OCI-LY1 (cell line): ENCODE measurements at regions not wholly inside any gene's neighbourhood (a gene's known extent, or its start where the extent isn't known, plus 50 kb on each side); places are given as distances from the start of the nearest gene placed in this dataset.

ENCODE experiments used
- H2AFZ ChIP-seq: fragments of 200-600 bp; sonication (generic), shearing (Covaris generic); 2 replicates; pipeline ENCODE4 v1.6.0; 2014; ENCODE audit warnings: antibody characterized with exemption, mild to moderate bottlenecking, low read length
- H3F3A ChIP-seq: fragments of 200-600 bp; sonication (generic), shearing (Covaris generic); 2 replicates; pipeline ENCODE4 v1.6.0; 2014; ENCODE audit warnings: mild to moderate bottlenecking, antibody characterized with exemption, low read length, moderate library complexity; ENCODE audit not compliant: insufficient read depth
- H3K27ac ChIP-seq: fragments of 200-600 bp; sonication (generic); 2 replicates; pipeline ENCODE4 v1.5.1; 2014; ENCODE audit warnings: low read length, mixed run types, mild to moderate bottlenecking, low read depth; ENCODE audit not compliant: poor library complexity, severe bottlenecking
- H3K27me3 ChIP-seq: fragments of 200-600 bp; sonication (generic); 2 replicates; pipeline ENCODE4 v1.6.0; 2014; ENCODE audit warnings: antibody characterized with exemption, mild to moderate bottlenecking, low read length, moderate library complexity; ENCODE audit not compliant: insufficient read depth
- H3K36me3 ChIP-seq: fragments of 200-600 bp; sonication (generic); 2 replicates; pipeline ENCODE4 v1.6.1; 2014; ENCODE audit warnings: mild to moderate bottlenecking, antibody characterized with exemption, low read length, moderate library complexity, mixed read lengths; ENCODE audit not compliant: insufficient read depth
- H3K4me1 ChIP-seq: fragments of 200-600 bp; sonication (generic); 2 replicates; pipeline ENCODE4 v1.5.1; 2014; ENCODE audit warnings: mild to moderate bottlenecking, low read length, moderate library complexity; ENCODE audit not compliant: insufficient read depth, severe bottlenecking
- H3K4me2 ChIP-seq: fragments of 200-600 bp; sonication (generic), shearing (Covaris generic); 2 replicates; pipeline ENCODE4 v1.6.1; 2014; ENCODE audit warnings: low read length
- H3K4me3 ChIP-seq: fragments of 200-600 bp; sonication (generic); 2 replicates; pipeline ENCODE4 v1.5.1; 2014; ENCODE audit warnings: low read length, low read depth, mild to moderate bottlenecking, mixed read lengths; ENCODE audit not compliant: poor library complexity, severe bottlenecking
- H3K79me2 ChIP-seq: fragments of 200-600 bp; shearing (Covaris generic); 2 replicates; pipeline ENCODE4 v1.6.1; 2016; ENCODE audit warnings: mixed run types, low read length, mixed read lengths; ENCODE audit not compliant: insufficient read depth
- H3K9ac ChIP-seq: fragments of 200-600 bp; sonication (generic), shearing (Covaris generic); 2 replicates; pipeline ENCODE4 v1.6.1; 2014; ENCODE audit warnings: mild to moderate bottlenecking, low read length, mixed read lengths
- H3K9me2 ChIP-seq: fragments of 200-600 bp; sonication (generic), shearing (Covaris generic); 2 replicates; pipeline ENCODE4 v1.6.1; 2014; ENCODE audit warnings: low read depth, mild to moderate bottlenecking, low read length, mixed read lengths
- H3K9me3 ChIP-seq: fragments of 200-600 bp; shearing (Covaris generic); 2 replicates; pipeline ENCODE4 v1.6.1; 2014; ENCODE audit warnings: low read length, mixed read lengths
- H4K20me1 ChIP-seq: fragments of 200-600 bp; sonication (generic), shearing (Covaris generic); 2 replicates; pipeline ENCODE4 v1.6.0; 2016; ENCODE audit warnings: mild to moderate bottlenecking, low read length; ENCODE audit not compliant: insufficient read depth
- EZH2 ChIP-seq: fragments of 200-600 bp; sonication (generic), shearing (Covaris generic); IDR thresholded peaks from 2 replicates; pipeline ENCODE4 v1.8.0; 2017; ENCODE audit warnings: borderline replicate concordance, mixed run types, mild to moderate bottlenecking, antibody characterized with exemption, low read length, moderate library complexity, mixed read lengths
- TF ChIP-seq, protein P1 (sequence below): fragments of 200-600 bp; sonication (generic), shearing (Covaris generic); IDR thresholded peaks from 2 replicates; pipeline ENCODE4 v1.5.1; 2017; ENCODE audit warnings: mild to moderate bottlenecking, antibody characterized with exemption, low read length, moderate library complexity, mixed read lengths

DNA sequence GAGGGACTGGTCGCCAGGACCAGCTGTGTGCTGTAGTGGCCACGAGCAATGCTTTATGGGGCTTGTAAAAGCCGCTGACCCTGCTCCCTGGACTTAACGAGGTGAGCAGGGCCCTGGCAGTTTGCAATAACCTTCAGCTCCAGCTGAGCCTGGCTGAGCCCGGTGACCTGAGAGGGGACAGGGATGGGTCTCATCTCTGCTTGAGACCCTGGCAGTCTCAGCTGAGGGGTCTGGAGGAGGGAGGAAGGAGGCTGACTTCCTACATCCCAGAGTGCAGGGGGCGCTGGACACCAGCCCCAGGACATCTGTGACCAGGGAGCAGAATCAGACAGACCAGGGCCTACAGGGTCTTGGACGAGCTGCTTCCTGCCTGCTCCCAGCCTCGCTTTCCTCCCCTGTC is 277.5 kb upstream of the MVB12B start:
- Histone ChIP-seq H3K9ac (no peak overlapping the region), H3K79me2 (no peaks in the 10 kb centered on the region), H3K4me2 (no peak overlapping the region), H3K27ac (no peak overlapping the region), H2AFZ (no peak overlapping the region), H3K9me3 (no peaks in the 10 kb centered on the region), H3F3A (no peaks in the 10 kb centered on the region), H3K4me1 (no peaks in the 10 kb centered on the region), H3K36me3 (no peaks in the 10 kb centered on the region), H3K9me2 (no peaks in the 10 kb centered on the region), H4K20me1 (no peaks in the 10 kb centered on the region), H3K27me3 (peaks cover 3% of the 10 kb centered on the region; the same call in 1 of the 2 replicates), H3K4me3 (no peak overlapping the region)
- no peak for TF ChIP-seq EZH2
- TF ChIP-seq, protein P1, sequence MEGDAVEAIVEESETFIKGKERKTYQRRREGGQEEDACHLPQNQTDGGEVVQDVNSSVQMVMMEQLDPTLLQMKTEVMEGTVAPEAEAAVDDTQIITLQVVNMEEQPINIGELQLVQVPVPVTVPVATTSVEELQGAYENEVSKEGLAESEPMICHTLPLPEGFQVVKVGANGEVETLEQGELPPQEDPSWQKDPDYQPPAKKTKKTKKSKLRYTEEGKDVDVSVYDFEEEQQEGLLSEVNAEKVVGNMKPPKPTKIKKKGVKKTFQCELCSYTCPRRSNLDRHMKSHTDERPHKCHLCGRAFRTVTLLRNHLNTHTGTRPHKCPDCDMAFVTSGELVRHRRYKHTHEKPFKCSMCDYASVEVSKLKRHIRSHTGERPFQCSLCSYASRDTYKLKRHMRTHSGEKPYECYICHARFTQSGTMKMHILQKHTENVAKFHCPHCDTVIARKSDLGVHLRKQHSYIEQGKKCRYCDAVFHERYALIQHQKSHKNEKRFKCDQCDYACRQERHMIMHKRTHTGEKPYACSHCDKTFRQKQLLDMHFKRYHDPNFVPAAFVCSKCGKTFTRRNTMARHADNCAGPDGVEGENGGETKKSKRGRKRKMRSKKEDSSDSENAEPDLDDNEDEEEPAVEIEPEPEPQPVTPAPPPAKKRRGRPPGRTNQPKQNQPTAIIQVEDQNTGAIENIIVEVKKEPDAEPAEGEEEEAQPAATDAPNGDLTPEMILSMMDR, result no peak

DNA sequence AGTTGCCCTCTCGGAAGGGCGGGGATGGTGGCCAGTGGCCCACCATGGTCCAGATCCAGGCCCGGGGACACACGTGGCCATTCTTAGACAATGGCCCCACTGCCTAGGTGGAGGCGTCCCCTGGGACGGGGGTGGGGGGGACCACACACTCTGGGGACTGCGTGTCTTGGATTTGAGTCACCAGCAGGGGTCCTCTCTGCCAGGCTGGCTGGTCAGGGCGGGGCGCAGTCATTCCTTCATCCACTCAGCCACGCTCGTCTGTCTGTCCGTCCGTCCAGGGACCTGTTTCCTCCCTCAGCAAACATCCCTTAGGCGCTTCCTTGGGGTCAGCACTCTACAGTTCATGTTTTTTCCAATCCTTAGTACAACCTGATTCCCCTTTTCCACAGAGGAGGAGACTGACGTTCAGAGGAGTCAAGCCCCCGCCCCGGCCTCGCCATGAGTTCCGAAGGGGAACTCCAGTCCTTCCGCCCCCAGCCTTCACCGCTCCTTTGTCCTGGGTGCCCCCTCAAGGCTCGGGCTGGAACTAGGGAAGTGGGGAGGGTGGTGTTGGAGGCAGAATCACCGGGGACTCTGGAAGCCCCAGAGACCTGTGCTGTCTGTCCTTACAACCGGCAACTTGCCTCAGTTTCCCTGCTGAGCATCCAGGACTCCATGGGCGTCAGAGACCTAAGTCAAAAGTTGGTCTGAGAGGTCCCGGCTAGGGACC is 276.6 kb upstream of the MVB12B start:
- no peaks in the 10 kb centered on the region for H3F3A ChIP-seq
- H3K4me1 ChIP-seq, result no peaks in the 10 kb centered on the region
- no peaks in the 10 kb centered on the region for H4K20me1 ChIP-seq
- H3K9me2 ChIP-seq, result no peaks in the 10 kb centered on the region
- H3K36me3 ChIP-seq, result no peaks in the 10 kb centered on the region
- H3K4me2 ChIP-seq, result no peak overlapping the region
- no peak overlapping the region for H3K27ac ChIP-seq
- H2AFZ ChIP-seq, result no peak overlapping the region
- H3K9me3 ChIP-seq, result no peaks in the 10 kb centered on the region
- H3K27me3 ChIP-seq, result peaks cover 2% of the 10 kb centered on the region; the same call in 1 of the 2 replicates
- H3K4me3 ChIP-seq, result no peak overlapping the region
- no peaks in the 10 kb centered on the region for H3K79me2 ChIP-seq
- H3K9ac ChIP-seq, result no peak overlapping the region
- no peak for TF ChIP-seq EZH2
- TF ChIP-seq, protein P1, result peak; percentile 14; the same call in 1 of the 2 replicates

DNA sequence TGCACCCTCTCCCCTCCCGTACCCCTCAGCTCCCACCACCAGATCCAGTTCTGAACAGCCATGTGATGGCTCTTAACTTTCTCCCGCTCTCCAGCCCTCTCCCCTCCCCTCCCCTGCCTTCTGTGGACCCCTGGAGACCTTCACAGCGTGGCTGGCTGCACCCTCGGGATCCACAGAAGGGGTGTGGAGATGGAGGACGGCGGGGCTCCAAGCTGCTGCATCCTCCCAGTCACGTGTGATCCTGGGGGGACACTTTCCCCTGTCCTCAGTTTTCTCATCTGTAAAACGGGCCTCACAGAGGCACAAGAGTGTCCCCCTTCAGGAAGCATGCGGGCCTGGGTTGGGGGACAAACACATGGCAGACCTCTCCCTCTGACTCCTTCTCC is 276.0 kb upstream of the MVB12B start:
- Histone ChIP-seq H3K9me2 (no peaks in the 10 kb centered on the region), H3K36me3 (no peaks in the 10 kb centered on the region), H3K27ac (no peak overlapping the region), H3K27me3 (no peaks in the 10 kb centered on the region), H3K9me3 (no peaks in the 10 kb centered on the region), H3K4me3 (no peak overlapping the region), H4K20me1 (no peaks in the 10 kb centered on the region), H3F3A (no peaks in the 10 kb centered on the region), H2AFZ (no peak overlapping the region), H3K4me1 (no peaks in the 10 kb centered on the region), H3K9ac (no peak overlapping the region), H3K79me2 (no peaks in the 10 kb centered on the region), H3K4me2 (no peak overlapping the region)
- TF ChIP-seq, protein P1, result no peak
- no peak for TF ChIP-seq EZH2
